ENCODE measurements at regions not wholly inside any gene's neighbourhood (a gene's known extent, or its start where the extent isn't known, plus 50 kb on each side); places are given as distances from the start of the nearest gene placed in this dataset.

- TF ChIP-seq, protein P1, sequence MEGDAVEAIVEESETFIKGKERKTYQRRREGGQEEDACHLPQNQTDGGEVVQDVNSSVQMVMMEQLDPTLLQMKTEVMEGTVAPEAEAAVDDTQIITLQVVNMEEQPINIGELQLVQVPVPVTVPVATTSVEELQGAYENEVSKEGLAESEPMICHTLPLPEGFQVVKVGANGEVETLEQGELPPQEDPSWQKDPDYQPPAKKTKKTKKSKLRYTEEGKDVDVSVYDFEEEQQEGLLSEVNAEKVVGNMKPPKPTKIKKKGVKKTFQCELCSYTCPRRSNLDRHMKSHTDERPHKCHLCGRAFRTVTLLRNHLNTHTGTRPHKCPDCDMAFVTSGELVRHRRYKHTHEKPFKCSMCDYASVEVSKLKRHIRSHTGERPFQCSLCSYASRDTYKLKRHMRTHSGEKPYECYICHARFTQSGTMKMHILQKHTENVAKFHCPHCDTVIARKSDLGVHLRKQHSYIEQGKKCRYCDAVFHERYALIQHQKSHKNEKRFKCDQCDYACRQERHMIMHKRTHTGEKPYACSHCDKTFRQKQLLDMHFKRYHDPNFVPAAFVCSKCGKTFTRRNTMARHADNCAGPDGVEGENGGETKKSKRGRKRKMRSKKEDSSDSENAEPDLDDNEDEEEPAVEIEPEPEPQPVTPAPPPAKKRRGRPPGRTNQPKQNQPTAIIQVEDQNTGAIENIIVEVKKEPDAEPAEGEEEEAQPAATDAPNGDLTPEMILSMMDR (IDR thresholded peaks at IDR 0.05; ENCODE audit: insufficient read depth, low read length, poor library complexity, severe bottlenecking), result no peak
- no peak for TF ChIP-seq EZH2phosphoT487 (conservative IDR thresholded peaks at IDR 0.05; ENCODE audit: low read length)
Measured at GRCh38 chr12:47025349-47025748, 54.1 kb upstream of the PCED1B start.

Measured in SU-DHL-6 (cell line).